Pancreas (tissue), 10 donors: ENCODE measurements at regions not wholly inside any gene's neighbourhood (a gene's known extent, or its start where the extent isn't known, plus 50 kb on each side); places are given as distances from the start of the nearest gene placed in this dataset.

Experiments used
- ATAC-seq, 4 donors: fragments of 200-7000 bp; cut with Tn5 transposase; one replicate each; pipeline versions ENCODE4 v1.8.0 to v1.9.1; 2020; ENCODE audit warnings: mild to moderate bottlenecking in 4 of 4, moderate library complexity in 4 of 4
- DNase-seq, 6 donors: peaks; one replicate each; pipeline ENCODE4 v3.0.0-alpha.2; 2020
- FAIRE-seq: peaks from 2 replicates; lab custom pipeline; 2012; peaks lifted over from hg19 to GRCh38; lab: Jason Lieb, UNC
- H3K27ac ChIP-seq, 4 donors: fragments of 200-600 bp; sonication (generic); 1 replicate in 3 of 4; 2 replicates in 1 of 4; pipeline versions ENCODE4 v1.5.0 to v1.8.0; 2020
- H3K27me3 ChIP-seq, 4 donors: fragments of 200-600 bp; one replicate each; pipeline ENCODE4 v1.8.0; 2021
- H3K36me3 ChIP-seq, 3 donors: fragments of 200-600 bp; sonication (generic) in 1 of 3; one replicate each; pipeline versions ENCODE4 v1.5.0 to v1.8.0; 2020 to 2021
- H3K4me1 ChIP-seq, 3 donors: fragments of 200-600 bp; one replicate each; pipeline ENCODE4 v1.8.0; 2021
- H3K4me3 ChIP-seq, 4 donors: fragments of 200-600 bp; sonication (generic) in 2 of 4; one replicate each; pipeline versions ENCODE4 v1.5.0 to v1.8.0; 2020 to 2021
- H3K9me3 ChIP-seq, 4 donors: fragments of 200-600 bp; one replicate each; pipeline ENCODE4 v1.8.0; 2021
- CTCF ChIP-seq, 4 donors: fragments of 200-600 bp; sonication (generic) in 3 of 4; IDR thresholded peaks; one replicate each; pipeline versions ENCODE4 v1.5.0 to v1.8.0; 2021; ENCODE audit warnings: antibody characterized with exemption in 4 of 4
- WGBS, 2 donors: extraction: QIAGEN DNeasy Blood & Tissue Kit; methylation state at CpG; one replicate each; pipeline ENCODE4 v1.1.7; 2013; 5-methylcytosine and 5-hydroxymethylcytosine counted together
- intact Hi-C, 3 donors: fragments of 100-400 bp; cut with DNase I; formaldehyde crosslinking; loops; one replicate each; pipeline versions ENCODE4 v1.11.1 to v1.14.2; 2022
- donor health status: healthy with polysubstance abuse.
- donor health status: DM: no; HTN: no; CAD: no; lungs with moderate emphysema.
- donor health status: DM: no; HTN: no; CAD: no.
- donor health status: control.
- donor health status: control.
- donor health status: Bipolar disorder and iron deficiency.
- donor health status: DM: yes; HTN: yes; CAD: no.
- donor health status: DM: no; HTN: no; CAD: no.
- donor health status: DM: no; HTN: no; CAD: no.
- donor health status: DM: yes; HTN: yes; CAD: no.

GRCh38 chrX:14235004-14235403, 205.3 kb upstream of the GEMIN8 start:
- Histone ChIP-seq H3K9me3 (no peaks in the 10 kb centered on the region), H3K4me1 (no peaks in the 10 kb centered on the region), H3K4me3 (no peak overlapping the region), H3K27ac (no peak overlapping the region), H3K36me3 (no peaks in the 10 kb centered on the region), H3K27me3 (peaks cover 0 to 6% (median 0%) of the 10 kb centered on the region in 4 donors)
- no peak for FAIRE-seq
- intact Hi-C loops, result no loop called here
- no peak for TF ChIP-seq CTCF (IDR thresholded peaks at IDR 0.05)
- no peak for DNase-seq
- WGBS, 2 donors, result 34 to 42% methylated on average over 3 of the region's 3 CpGs
- no peak for ATAC-seq

GRCh38 chrX:14232688-14233087, 203.0 kb upstream of the GEMIN8 start:
- WGBS, 2 donors, result 53 to 54% methylated on average over 4 of the region's 4 CpGs
- ATAC-seq (no peak), FAIRE-seq (no peak), DNase-seq (no peak)
- Histone ChIP-seq H3K27me3 (peaks cover 0 to 6% (median 0%) of the 10 kb centered on the region in 4 donors), H3K4me3 (no peak overlapping the region), H3K27ac (no peak overlapping the region), H3K9me3 (no peaks in the 10 kb centered on the region), H3K36me3 (no peaks in the 10 kb centered on the region), H3K4me1 (no peaks in the 10 kb centered on the region)
- no peak for TF ChIP-seq CTCF (IDR thresholded peaks at IDR 0.05)
- intact Hi-C loops, result no loop called here

- DNase-seq, result no peak
- no peaks in the 10 kb centered on the region for H3K36me3 ChIP-seq
- H3K27me3 ChIP-seq, result no peaks in the 10 kb centered on the region
- no peak overlapping the region for H3K27ac ChIP-seq
- no peaks in the 10 kb centered on the region for H3K4me1 ChIP-seq
- 51 to 71% methylated on average over 2 of the region's 2 CpGs for WGBS, 2 donors
- H3K4me3 ChIP-seq, result no peak overlapping the region
- no peak for FAIRE-seq
- no peak for ATAC-seq
- intact Hi-C loops, result no loop called here
- TF ChIP-seq CTCF (IDR thresholded peaks at IDR 0.05), result no peak
- H3K9me3 ChIP-seq, result peaks cover 0 to 4% (median 0%) of the 10 kb centered on the region in 4 donors
Observed at GRCh38 chrX:14228611-14229010, 198.9 kb upstream of the GEMIN8 start.

GRCh38 chrX:14220386-14220944, 190.8 kb upstream of the GEMIN8 start:
- H3K4me1 ChIP-seq, result no peaks in the 10 kb centered on the region
- FAIRE-seq, result no peak

More at GRCh38 chrX:14220386-14220944, 190.8 kb upstream of the GEMIN8 start:
- WGBS, 2 donors, result 47 to 53% methylated on average over 4 of the region's 4 CpGs
- H3K27me3 ChIP-seq, result peaks cover 0 to 6% (median 0%) of the 10 kb centered on the region in 4 donors
- intact Hi-C loops, result no loop called here
- H3K27ac ChIP-seq, result no peak overlapping the region
- no peak for TF ChIP-seq CTCF (IDR thresholded peaks at IDR 0.05)
- H3K36me3 ChIP-seq, result no peaks in the 10 kb centered on the region
- no peak overlapping the region for H3K4me3 ChIP-seq
- ATAC-seq (no peak), DNase-seq (no peak)
- no peaks in the 10 kb centered on the region for H3K9me3 ChIP-seq
